Left renal cortex interstitium (tissue), 4 donors: ENCODE measurements at regions not wholly inside any gene's neighbourhood (a gene's known extent, or its start where the extent isn't known, plus 50 kb on each side); places are given as distances from the start of the nearest gene placed in this dataset.

ENCODE experiments used
- DNase-seq, 4 donors: peaks; one replicate each; pipeline ENCODE4 v3.0.0-alpha.2; 2013; ENCODE audit warnings: low read depth in 4 of 4, low spot score in 2 of 4, missing footprints in 1 of 4

DNA sequence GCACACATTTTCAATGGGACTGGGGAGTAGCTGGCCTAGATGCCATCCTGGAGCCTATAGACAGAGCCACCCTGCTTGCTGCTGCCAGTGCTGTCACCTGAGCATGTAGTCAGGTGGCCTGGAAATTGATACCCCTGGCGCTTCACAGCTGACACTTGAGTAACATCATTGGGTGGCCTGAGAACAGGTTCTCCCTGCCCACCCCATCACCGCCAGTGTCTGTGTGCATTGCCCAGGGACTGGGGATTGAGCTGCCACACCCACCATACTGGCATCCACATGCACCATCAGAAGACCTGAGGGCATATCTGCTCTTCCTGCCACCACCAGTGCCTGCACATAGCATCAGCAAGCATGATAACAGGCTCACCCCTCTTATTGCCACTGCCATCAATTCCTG is 1142.9 kb upstream of the PABPC4L start:
- no peak for DNase-seq

- no peak for DNase-seq
These were observed 1136.6 kb upstream of the PABPC4L start for GRCh38 chr4:135338181-135338580.

DNA sequence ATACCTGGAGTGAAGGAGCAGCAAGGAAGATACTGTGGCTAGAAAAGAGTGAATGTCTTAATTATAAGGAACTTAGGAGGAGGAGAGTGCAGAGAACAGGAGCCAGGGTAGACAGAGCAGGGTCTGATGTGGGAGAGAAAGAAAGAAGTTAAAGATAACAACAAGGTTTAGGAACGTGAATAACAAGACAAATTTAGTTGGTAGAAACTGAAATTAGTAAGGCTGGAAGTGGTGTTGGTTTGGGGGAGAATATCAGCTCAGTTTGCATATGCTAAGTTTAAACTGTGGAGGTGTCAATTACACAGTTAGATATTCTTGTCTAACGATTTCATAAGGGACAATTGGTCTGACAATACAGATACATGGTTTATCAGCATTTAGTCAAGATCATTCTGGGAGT is 1123.7 kb upstream of the PABPC4L start:
- no peak for DNase-seq

- no peak for DNase-seq
These were observed 1118.1 kb upstream of the PABPC4L start for GRCh38 chr4:135319685-135320084.

- no peak for DNase-seq
These were observed 1114.7 kb upstream of the PABPC4L start for GRCh38 chr4:135316266-135316779.

DNA sequence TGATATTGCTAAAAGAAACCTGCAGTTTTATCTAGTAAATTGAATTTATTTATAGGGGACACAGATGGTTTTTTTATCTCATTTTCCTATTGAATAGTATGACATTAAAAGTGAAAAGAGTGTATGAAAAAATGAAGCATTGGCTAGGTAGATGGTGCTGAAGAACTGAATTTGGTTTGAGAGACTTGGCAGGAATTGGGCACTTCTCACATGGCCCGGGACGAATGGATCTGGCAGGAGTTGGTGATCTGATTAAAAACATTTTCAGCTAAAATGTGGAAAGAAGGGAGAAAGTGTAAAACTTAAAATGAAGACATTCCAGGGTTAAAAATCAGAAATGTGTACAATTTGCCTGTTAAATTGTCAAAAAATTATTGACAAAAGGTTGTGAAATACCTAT is 1088.5 kb upstream of the PABPC4L start:
- DNase-seq: no peak

- no peak for DNase-seq
These were observed 1082.3 kb upstream of the PABPC4L start for GRCh38 chr4:135283934-135284333.

- DNase-seq: no peak
These were observed 1081.1 kb upstream of the PABPC4L start for GRCh38 chr4:135282676-135283075.

- no peak for DNase-seq
These were observed 1079.6 kb upstream of the PABPC4L start for GRCh38 chr4:135281230-135281629.

- no peak for DNase-seq
These were observed 1076.4 kb upstream of the PABPC4L start for GRCh38 chr4:135277980-135278315.

DNA sequence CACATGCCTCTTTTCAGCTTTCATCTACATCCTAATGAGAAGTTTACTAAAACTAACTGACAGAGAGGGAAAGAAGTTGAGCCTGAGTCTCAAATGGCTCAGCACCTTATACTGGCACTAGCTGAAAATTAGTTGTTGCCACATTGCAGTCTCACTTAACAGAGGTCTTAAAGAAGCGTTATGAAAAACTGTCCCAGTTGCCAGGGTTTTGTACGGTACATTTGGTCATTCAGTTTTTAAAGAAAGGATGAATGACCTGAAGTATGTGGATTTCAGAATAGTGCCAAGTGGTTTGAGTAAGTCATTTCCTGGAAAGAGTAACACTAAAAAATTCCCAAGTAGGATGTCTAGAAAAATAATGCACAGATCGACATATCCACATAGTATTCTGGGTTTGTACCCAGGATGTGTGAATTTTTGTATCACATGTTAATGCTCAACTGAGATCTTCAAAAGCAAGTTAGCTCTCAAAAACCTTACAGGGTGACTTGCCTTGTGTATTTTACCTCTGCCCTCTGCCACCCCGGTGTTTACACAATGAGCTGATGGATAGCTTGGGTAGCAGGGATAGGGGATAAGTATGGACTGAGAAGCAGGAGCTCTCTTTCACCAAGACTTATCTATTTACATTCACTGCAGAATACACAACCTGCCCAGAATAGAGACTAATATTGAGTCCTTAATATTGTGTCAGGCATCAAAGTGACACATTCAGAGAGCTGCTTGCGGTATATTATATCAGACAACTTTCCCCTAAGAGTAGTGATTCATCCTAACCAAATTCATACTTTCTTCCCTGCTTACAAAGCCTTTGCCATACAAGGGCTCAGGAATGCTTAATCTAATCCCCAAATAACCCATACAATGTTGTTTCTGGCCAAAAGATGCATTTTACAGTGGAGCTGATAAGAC is 1075.7 kb upstream of the PABPC4L start:
- DNase-seq: no peak

- DNase-seq: no peak
These were observed 1072.8 kb upstream of the PABPC4L start for GRCh38 chr4:135274416-135274815.

- DNase-seq: no peak
These were observed 1067.7 kb upstream of the PABPC4L start for GRCh38 chr4:135269125-135269890.

- DNase-seq: no peak
These were observed 1066.8 kb upstream of the PABPC4L start for GRCh38 chr4:135268369-135268768.

- peak; percentile 32 to 68 (median 54) for DNase-seq
These were observed 1065.7 kb upstream of the PABPC4L start for GRCh38 chr4:135267148-135267865.

DNA sequence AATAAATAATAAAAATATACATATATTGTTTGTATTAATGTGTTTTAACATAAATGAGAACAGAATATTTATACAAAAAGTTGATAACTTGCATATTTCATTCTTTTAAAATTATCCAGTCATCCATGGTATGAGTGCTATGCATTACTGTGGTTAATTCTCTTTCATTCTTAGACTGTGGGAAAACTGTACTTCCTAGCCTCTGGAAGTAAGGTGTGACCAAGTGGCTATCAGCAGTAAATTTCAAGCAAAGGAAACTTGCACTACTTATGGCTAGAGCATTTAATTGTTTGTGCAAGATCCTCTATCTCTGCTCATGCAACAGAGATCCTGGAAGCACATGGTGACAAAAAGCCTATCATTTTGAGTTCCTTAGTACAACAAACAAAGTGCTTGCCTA is 1054.5 kb upstream of the PABPC4L start:
- DNase-seq: no peak

DNA sequence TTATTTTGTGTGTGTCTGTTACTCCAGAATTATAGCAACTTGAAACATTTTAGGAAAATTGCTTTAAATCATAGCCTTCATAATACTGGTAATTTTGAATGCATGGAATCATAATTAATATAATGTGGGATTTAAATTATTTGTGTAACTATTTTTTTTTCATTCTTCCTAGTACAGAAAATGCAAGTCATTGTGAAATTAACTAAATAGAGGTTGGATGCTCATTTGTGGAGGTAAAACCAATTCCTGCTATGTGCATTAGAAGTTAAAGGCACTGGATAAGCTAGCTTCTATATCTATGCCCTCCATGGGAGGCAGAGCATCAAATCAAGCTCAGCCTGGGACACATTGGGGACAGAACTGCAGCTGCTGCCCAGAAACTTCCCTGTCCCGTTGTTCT is 1048.5 kb upstream of the PABPC4L start:
- DNase-seq: no peak

DNA sequence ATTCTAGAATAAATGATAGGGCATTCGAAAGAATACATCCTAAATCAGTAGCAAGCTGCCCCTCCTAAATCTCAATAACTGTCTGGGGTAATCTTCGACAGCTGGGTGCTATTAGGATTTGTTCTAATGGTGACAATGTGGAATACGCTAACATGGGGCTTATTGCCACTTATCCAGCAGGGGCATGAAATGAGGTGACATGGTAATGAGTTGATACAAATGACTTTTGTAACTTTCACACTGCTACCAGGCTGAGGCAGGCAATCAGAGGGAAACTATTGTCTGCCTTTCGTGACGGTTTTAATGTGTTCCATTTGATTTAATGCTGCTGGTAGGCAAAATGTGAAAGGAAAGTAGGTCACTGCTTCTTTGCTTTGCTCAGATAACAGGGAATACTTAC is 1047.4 kb upstream of the PABPC4L start:
- DNase-seq: no peak

GRCh38 chr4:135244696-135245095 is 1043.1 kb upstream of the PABPC4L start:
- DNase-seq: no peak

DNA sequence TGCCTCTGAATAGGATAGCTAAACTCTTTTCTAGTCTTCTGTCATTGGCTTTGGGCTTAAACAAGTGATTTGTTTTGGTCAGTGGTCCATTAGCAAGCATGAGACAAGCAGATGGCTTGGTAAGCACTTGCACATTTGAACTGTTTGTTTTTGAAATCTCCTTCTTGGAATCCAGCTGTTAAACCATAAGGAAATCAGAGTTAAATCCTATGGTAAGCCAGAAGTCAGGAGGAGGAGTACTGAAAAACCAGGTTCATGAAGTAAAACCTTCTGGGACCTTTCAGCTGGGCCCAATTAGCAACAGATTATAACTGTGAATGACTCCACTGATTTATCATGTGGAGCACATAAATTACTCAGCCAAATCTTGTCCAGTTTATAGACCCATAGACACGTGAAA is 1042.5 kb upstream of the PABPC4L start:
- DNase-seq: peak in 2 of 4 donors; percentile 19 to 23

DNA sequence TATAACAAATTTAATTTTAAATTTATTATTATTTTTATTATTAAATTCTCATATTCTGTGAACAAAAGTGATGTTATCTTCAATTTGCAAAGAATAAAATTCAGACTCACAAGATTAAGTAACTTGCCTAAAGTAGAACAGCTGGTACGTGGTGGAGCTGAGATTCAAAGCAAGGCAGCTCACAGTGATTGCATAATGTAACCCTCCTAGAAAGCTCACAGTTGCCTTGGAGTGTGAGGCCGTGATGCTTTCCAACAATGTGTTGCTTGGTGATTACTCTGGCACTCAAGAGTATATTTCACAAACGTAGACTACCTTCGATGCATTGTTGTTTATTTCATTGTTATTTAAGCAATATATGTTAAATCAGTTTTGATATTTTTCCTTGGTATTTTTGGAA is 1039.2 kb upstream of the PABPC4L start:
- DNase-seq: no peak
